Activated CD4-positive, alpha-beta memory T cell treated with anti-CD3 and anti-CD28 coated beads for 36 hours (primary cell): ENCODE measurements at regions not wholly inside any gene's neighbourhood (a gene's known extent, or its start where the extent isn't known, plus 50 kb on each side); places are given as distances from the start of the nearest gene placed in this dataset.

Experiments
- CTCF ChIA-PET: fragments of 350-600 bp; sonication (Branson Sonifier 250); formaldehyde crosslinking; loops from one replicate; lab custom pipeline; 2021; ENCODE audit warnings: antibody characterized with exemption, inconsistent platforms; lab: Charles Lee
- POLR2A ChIA-PET: fragments of 350-600 bp; sonication (Branson Sonifier 250); formaldehyde crosslinking; loops from one replicate; lab custom pipeline; 2021; ENCODE audit warnings: antibody characterized with exemption; lab: Charles Lee
- DNase-seq: peaks from one replicate; pipeline ENCODE4 v3.0.0-alpha.2; 2020
- H3K27ac Mint-ChIP-seq: one replicate; pipeline ENCODE4 v1.8.0; 2021; ENCODE audit warnings: mixed read lengths
- H3K27me3 Mint-ChIP-seq: one replicate; pipeline ENCODE4 v1.8.0; 2021; ENCODE audit warnings: mixed read lengths
- H3K36me3 Mint-ChIP-seq: one replicate; pipeline ENCODE4 v1.8.0; 2021; ENCODE audit warnings: mixed read lengths
- H3K4me1 Mint-ChIP-seq: one replicate; pipeline ENCODE4 v1.8.0; 2021; ENCODE audit warnings: low read depth, mixed read lengths
- H3K4me3 Mint-ChIP-seq: one replicate; pipeline ENCODE4 v1.8.0; 2021; ENCODE audit warnings: mild to moderate bottlenecking, mixed read lengths
- H3K9me3 Mint-ChIP-seq: one replicate; pipeline ENCODE4 v1.8.0; 2021; ENCODE audit warnings: mixed read lengths
- intact Hi-C: fragments of 100-400 bp; cut with micrococcal nuclease; formaldehyde crosslinking; loops from one replicate; pipeline ENCODE4 v1.15.1; 2023

DNA sequence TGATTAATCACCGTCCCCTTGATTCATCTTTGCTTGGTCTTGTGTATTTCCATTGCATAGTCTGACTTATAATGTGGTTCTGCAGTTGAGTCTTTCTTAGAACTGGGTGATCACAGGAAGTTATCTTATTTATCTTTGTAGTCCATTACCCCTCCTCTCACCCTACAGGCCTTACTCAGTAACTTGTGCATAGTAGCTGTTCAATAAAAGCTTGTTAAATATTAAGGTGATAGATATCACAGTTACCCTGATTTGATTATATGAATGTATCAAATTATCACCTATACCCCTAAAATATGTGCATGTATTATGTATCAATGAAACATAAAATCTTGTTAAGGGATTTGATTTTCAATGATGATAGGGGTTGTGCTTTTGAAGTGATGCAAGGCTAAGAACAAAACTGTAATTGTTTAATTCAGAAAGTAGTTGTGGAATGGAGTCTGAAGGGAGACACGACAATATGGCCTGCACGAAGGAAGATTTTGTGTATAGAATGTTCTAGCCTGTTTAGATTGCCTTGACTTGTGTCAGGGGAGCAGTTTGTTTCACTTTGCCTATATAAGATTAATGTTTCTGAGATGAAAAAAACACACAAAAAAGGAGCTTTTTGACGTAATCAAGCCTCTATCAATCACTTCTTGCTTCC is 132.4 kb upstream of the LIMCH1 start:
- CTCF ChIA-PET: no interaction called here
- no peak overlapping the region for H3K27ac Mint-ChIP-seq
- POLR2A ChIA-PET: no interaction called here
- no peaks in the 10 kb centered on the region for H3K9me3 Mint-ChIP-seq
- H3K36me3 Mint-ChIP-seq: no peaks in the 10 kb centered on the region
- DNase-seq: no peak
- peaks cover 4% of the 10 kb centered on the region for H3K27me3 Mint-ChIP-seq
- H3K4me3 Mint-ChIP-seq: no peak overlapping the region
- no peaks in the 10 kb centered on the region for H3K4me1 Mint-ChIP-seq
- intact Hi-C loops: no loop called here

DNA sequence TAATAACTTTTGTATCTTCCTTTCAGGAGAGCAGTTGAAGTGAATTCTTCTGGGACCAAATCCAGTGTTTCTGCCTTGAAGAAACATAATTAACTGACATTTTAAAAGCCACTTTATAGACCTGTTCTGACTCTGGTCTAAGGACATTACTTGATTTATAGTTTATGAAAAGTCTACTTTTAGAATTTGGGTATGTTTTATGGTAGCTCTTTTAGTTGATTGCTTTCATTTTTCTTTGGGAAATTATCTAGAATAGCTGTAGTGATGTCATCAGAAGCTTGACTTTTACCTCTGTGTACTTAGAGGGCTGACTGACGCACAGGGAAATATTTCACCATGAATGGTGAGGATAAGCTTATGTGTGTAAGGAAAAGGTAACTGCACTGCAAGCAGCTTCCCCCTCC is 131.8 kb upstream of the LIMCH1 start:
- H3K4me3 Mint-ChIP-seq: no peak overlapping the region
- ChIA-PET CTCF (no interaction called here), POLR2A (no interaction called here)
- intact Hi-C loops: no loop called here
- H3K27me3 Mint-ChIP-seq: peaks cover 5% of the 10 kb centered on the region
- no peak for DNase-seq
- H3K9me3 Mint-ChIP-seq: no peaks in the 10 kb centered on the region
- H3K27ac Mint-ChIP-seq: no peak overlapping the region
- no peaks in the 10 kb centered on the region for H3K4me1 Mint-ChIP-seq
- no peaks in the 10 kb centered on the region for H3K36me3 Mint-ChIP-seq

DNA sequence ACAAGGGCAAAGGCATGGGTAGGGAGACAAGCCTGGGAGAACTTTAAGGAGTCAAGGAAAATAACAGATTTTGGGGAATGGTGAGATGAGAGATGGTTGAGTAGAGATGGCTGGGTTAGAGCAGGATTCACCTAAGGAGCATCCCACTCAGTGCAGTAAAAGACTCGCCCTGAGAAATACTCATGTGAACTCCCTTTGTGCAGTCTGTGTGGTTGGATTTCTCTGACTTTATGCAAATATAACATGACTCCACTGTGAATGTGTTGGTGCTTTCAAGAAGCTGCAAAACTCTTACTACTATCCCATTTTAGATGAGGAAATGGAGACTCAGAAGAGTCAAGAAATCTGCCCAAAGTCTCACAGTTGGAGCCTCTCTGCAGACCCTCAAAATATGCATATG is 129.8 kb upstream of the LIMCH1 start:
- peaks cover 5% of the 10 kb centered on the region for H3K27me3 Mint-ChIP-seq
- ChIA-PET CTCF (no interaction called here), POLR2A (no interaction called here)
- no peak overlapping the region for H3K4me3 Mint-ChIP-seq
- no peaks in the 10 kb centered on the region for H3K4me1 Mint-ChIP-seq
- no peak for DNase-seq
- H3K9me3 Mint-ChIP-seq: no peaks in the 10 kb centered on the region
- no peaks in the 10 kb centered on the region for H3K36me3 Mint-ChIP-seq
- intact Hi-C loops: no loop called here
- H3K27ac Mint-ChIP-seq: no peak overlapping the region

DNA sequence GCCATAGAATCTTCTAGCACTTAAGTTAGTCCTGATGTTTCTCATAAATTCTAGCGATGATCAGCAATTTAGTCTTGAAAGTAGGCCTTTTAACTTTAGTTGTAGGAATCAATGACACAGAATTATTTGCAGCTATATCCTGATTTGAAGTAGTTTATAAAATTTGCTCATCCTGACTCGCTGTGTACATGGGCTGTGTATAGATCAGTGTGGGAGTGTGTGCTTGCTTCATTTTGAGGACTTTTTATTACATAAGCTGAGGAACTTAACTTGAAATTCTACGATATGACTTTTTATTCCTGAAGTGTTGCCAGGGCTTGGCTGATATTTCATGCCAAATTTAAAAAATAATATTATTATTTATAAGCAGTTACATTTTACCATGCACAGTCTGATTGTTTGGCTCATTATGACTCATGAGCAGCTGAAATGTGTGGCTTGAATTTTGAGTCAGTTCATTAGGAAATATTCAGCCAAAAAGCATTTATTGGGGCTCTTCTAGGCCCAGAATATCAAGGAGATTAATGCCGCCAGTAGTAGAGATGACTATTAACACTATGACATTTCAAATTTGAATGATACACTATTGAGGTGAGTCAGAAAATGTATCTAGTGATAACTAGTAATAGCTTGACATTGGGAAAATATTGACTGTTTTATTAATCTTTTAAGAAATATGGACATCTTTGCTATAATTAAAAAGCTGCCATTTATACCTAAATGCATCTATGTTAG is 128.9 kb upstream of the LIMCH1 start:
- no peak overlapping the region for H3K4me3 Mint-ChIP-seq
- peaks cover 2% of the 10 kb centered on the region for H3K4me1 Mint-ChIP-seq
- no peaks in the 10 kb centered on the region for H3K36me3 Mint-ChIP-seq
- intact Hi-C loops: no loop called here
- peaks cover 5% of the 10 kb centered on the region for H3K27me3 Mint-ChIP-seq
- DNase-seq: no peak
- ChIA-PET CTCF (no interaction called here), POLR2A (no interaction called here)
- no peak overlapping the region for H3K27ac Mint-ChIP-seq
- no peaks in the 10 kb centered on the region for H3K9me3 Mint-ChIP-seq

DNA sequence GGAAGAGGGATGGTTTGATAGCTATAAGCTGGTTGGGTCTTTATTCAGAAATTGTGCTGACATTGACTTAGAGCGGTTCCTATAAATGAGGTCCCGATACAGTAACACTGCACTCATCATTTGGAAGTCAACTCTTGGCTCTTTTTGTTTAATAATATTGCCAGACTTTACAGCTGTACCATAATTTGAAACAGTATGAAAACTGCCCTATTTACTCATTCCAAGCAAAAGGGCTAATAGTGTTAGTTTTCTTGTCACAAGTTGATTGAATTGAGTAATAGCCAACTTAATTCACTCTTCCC is 128.4 kb upstream of the LIMCH1 start:
- Mint-ChIP-seq H3K27ac (no peak overlapping the region), H3K9me3 (no peaks in the 10 kb centered on the region), H3K4me3 (no peak overlapping the region), H3K36me3 (no peaks in the 10 kb centered on the region), H3K4me1 (peaks cover 2% of the 10 kb centered on the region), H3K27me3 (peaks cover 5% of the 10 kb centered on the region)
- DNase-seq: no peak
- CTCF ChIA-PET: no interaction called here
- intact Hi-C loops: no loop called here
- POLR2A ChIA-PET: no interaction called here

DNA sequence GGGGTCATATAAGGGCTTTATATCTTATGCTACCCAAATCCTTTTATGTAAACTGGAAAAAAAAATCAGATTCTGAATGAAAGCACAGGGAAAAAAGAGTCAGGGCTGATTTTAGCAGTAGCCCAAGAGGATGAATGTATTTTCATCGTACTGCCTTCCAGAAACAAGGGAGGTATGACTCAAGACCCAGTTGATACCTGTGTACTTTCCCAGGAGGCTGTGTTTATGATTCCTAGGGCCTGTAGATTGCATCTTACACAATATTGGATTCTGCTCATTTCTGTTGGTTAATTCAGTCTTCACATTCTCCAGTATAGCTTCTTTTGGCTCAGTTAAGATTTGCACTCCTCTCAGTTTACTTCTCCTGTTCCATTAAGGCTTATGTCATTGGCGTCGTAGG is 127.9 kb upstream of the LIMCH1 start:
- Mint-ChIP-seq H3K4me3 (no peak overlapping the region), H3K27ac (no peak overlapping the region), H3K9me3 (no peaks in the 10 kb centered on the region), H3K4me1 (peaks cover 2% of the 10 kb centered on the region), H3K36me3 (no peaks in the 10 kb centered on the region), H3K27me3 (peaks cover 5% of the 10 kb centered on the region)
- CTCF ChIA-PET: no interaction called here
- intact Hi-C loops: no loop called here
- no peak for DNase-seq
- POLR2A ChIA-PET: no interaction called here

DNA sequence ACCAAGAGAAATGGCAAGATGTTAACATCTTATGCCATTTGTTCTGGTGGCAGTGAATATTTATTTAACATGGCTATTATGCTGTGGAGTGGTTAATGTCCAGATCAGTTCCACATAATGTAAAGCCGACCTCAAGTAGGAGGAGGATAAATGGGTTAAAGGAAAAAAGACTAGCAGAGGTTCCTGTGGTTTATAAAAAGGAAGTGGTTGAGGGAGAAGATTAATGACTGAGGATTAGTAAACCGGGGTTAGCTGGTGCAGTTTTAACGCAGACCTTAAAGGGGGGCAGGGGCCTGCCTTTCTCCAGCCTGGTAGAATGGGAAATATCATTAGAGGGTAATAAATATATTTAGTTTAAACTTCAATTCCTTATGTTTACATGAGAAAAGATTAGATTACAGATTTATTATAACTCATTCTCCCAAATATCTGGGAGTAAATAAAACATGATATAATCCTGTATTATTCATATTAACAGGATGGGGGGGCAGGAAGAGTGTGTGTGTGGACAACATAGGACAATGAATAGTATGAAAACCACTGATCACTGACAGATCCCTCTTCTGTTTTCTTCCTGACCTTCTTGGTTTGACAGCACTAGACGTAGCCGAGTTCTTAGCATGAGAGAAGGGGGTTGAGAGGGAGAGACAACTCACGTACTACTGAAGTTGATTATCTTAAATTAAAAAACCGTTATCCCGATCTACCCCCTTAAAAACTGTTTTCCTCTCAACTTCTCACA is 124.1 kb upstream of the LIMCH1 start:
- H3K4me1 Mint-ChIP-seq: peaks cover 2% of the 10 kb centered on the region
- H3K4me3 Mint-ChIP-seq: no peak overlapping the region

DNA sequence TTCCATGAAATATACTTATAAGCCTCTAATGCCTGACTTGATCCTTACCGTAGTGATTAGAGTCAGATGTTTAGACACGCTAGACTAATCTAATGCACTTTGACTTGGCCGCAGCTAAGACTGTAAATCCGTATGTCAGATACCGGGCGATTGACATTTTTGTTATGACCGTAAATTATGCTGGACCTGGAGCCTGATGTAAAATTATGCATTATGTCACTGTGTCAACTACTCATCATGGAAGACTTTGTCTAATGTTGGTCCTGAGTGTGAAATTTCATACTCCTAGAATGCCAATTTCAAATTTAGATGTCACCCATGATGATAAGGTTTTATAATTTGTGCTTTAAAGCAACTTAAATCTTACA is 123.6 kb upstream of the LIMCH1 start:
- DNase-seq: no peak
- intact Hi-C loops: no loop called here
- POLR2A ChIA-PET: no interaction called here
- Mint-ChIP-seq H3K27me3 (peaks cover 5% of the 10 kb centered on the region), H3K4me3 (no peak overlapping the region), H3K27ac (no peak overlapping the region), H3K4me1 (peaks cover 2% of the 10 kb centered on the region), H3K36me3 (no peaks in the 10 kb centered on the region), H3K9me3 (no peaks in the 10 kb centered on the region)
- CTCF ChIA-PET: no interaction called here

More for the DNA sequence above, 124.1 kb upstream of the LIMCH1 start:
- no peaks in the 10 kb centered on the region for H3K9me3 Mint-ChIP-seq
- DNase-seq: no peak
- ChIA-PET POLR2A (no interaction called here), CTCF (no interaction called here)
- intact Hi-C loops: no loop called here
- peaks cover 5% of the 10 kb centered on the region for H3K27me3 Mint-ChIP-seq
- no peak overlapping the region for H3K27ac Mint-ChIP-seq
- H3K36me3 Mint-ChIP-seq: no peaks in the 10 kb centered on the region

DNA sequence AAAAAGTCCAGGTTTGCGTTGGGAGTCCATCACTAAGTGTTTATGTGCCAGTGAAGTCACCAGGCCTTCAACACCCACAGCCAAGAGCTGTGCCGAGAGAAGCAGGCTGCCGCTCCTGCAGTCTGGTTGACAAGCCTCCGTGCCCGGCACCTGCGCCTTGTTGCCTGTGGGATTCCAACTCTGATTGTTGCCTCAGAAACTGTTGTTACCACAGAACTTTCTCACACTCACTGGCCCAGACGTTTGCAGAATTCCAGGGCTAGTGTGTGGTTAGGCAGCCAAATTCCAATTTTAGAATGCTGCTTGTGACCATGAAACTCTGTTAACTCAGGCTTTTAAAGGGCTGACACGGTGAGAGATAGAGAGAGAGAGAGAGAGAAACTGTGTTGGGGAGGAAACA is 119.5 kb upstream of the LIMCH1 start:
- no peak overlapping the region for H3K4me3 Mint-ChIP-seq
- no peaks in the 10 kb centered on the region for H3K27me3 Mint-ChIP-seq
- intact Hi-C loops: no loop called here
- DNase-seq: no peak
- no peak overlapping the region for H3K27ac Mint-ChIP-seq
- CTCF ChIA-PET: no interaction called here
- H3K9me3 Mint-ChIP-seq: no peaks in the 10 kb centered on the region
- H3K4me1 Mint-ChIP-seq: peaks cover 2% of the 10 kb centered on the region
- no peaks in the 10 kb centered on the region for H3K36me3 Mint-ChIP-seq
- POLR2A ChIA-PET: no interaction called here

DNA sequence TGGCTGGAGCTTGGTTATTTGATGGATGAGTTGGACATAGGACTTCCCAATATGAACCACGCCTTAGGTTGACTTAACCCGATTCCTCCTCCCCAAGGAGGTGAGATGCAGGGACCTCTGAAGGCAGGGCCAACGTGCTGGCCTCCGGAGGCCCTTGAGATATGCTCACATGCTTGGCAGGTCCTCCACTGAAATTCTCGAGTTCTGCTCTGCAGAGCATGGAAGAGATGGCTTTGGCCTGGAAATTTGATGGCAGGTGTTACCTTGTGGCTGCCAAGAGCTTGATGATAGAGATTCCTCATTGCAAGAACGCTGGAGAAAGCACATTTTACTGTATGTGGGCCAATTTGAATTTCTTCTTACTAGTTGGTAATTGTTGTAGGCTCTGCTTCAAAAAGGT is 117.4 kb upstream of the LIMCH1 start:
- no peak overlapping the region for H3K4me3 Mint-ChIP-seq
- CTCF ChIA-PET: no interaction called here
- no peak overlapping the region for H3K27ac Mint-ChIP-seq

DNA sequence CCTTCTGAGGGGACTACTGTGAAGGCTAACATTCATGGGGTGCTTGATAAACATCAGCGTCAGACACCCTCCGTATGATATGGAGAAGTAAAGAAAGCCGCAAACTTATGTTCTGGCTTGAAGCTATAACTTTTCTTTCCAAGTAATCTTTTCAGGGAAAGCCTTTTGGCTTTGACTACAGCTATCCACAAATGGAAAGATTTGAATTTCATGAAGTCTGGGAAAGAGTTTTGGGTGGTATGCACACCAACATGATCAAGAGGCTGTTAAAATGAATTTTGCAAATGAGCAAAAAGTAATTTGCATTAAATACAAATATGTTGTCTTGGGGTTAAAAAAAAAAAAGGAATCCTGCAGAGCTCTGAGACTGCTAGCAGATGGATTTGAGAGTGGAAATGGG is 114.8 kb upstream of the LIMCH1 start:
- Mint-ChIP-seq H3K27me3 (no peaks in the 10 kb centered on the region), H3K4me1 (no peaks in the 10 kb centered on the region), H3K4me3 (no peak overlapping the region), H3K9me3 (no peaks in the 10 kb centered on the region), H3K27ac (no peak overlapping the region), H3K36me3 (no peaks in the 10 kb centered on the region)
- no peak for DNase-seq
- intact Hi-C loops: no loop called here
- ChIA-PET CTCF (no interaction called here), POLR2A (no interaction called here)

More for the DNA sequence above, 117.4 kb upstream of the LIMCH1 start:
- no peaks in the 10 kb centered on the region for H3K4me1 Mint-ChIP-seq
- H3K27me3 Mint-ChIP-seq: no peaks in the 10 kb centered on the region
- no peaks in the 10 kb centered on the region for H3K9me3 Mint-ChIP-seq
- no peaks in the 10 kb centered on the region for H3K36me3 Mint-ChIP-seq
- POLR2A ChIA-PET: no interaction called here
- intact Hi-C loops: no loop called here
- no peak for DNase-seq

DNA sequence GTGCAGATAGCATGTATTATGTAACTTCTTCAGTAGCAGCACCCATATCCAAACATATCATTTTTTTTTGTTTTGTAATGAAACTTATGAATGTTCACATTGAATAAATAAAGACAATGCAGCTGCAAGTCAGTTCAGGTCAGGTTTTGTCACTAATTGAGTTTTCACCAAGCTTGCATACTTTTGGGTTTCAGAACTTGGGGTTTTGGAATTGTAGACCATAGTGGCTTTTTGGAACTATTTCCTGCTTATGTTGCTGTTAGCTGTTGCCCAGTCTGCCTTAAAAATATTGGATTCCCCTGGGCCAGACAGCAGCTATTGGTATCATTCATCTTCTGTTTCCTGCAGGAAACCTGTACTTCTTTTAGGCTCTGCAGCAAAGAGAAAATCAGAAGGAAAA is 113.4 kb upstream of the LIMCH1 start:
- ChIA-PET CTCF (no interaction called here), POLR2A (no interaction called here)
- Mint-ChIP-seq H3K4me3 (no peak overlapping the region), H3K4me1 (no peaks in the 10 kb centered on the region), H3K36me3 (no peaks in the 10 kb centered on the region), H3K9me3 (no peaks in the 10 kb centered on the region), H3K27ac (no peak overlapping the region), H3K27me3 (no peaks in the 10 kb centered on the region)
- intact Hi-C loops: no loop called here
- no peak for DNase-seq

DNA sequence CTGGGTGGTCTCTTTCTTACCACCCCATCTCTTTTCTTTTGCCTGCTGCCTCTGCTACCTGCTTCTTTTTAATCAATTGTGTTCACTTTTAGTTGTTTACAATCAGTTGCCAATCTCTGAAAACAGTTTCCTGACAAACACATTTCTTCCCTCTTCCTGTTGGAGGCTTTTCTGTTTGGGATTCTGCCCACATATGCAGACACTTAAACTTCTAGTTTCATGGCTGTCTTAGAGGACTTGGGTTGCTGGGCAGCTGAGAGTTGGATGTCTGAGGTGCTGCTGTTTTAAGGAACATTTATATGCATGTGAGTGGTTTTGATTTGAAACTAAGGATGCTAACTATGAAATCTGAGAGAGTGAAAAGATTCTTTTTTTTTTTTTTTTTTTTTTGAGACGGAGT is 112.3 kb upstream of the LIMCH1 start:
- Mint-ChIP-seq H3K27me3 (no peaks in the 10 kb centered on the region), H3K4me1 (no peaks in the 10 kb centered on the region), H3K27ac (no peak overlapping the region), H3K4me3 (no peak overlapping the region), H3K9me3 (no peaks in the 10 kb centered on the region), H3K36me3 (no peaks in the 10 kb centered on the region)
- POLR2A ChIA-PET: no interaction called here
- intact Hi-C loops: no loop called here
- no peak for DNase-seq
- CTCF ChIA-PET: no interaction called here
